Right ventricle myocardium superior (tissue), 1 donor: ENCODE measurements at regions not wholly inside any gene's neighbourhood (a gene's known extent, or its start where the extent isn't known, plus 50 kb on each side); places are given as distances from the start of the nearest gene placed in this dataset.

Experiments used
- ATAC-seq: fragments of 200-7000 bp; cut with Tn5 transposase; one replicate; pipeline ENCODE4 v1.9.1; 2020; ENCODE audit warnings: mild to moderate bottlenecking; ENCODE audit not compliant: poor library complexity
- DNase-seq: peaks from one replicate; pipeline ENCODE4 v3.0.0-alpha.2; 2020
- intact Hi-C: fragments of 100-400 bp; cut with DNase I; formaldehyde crosslinking; loops from one replicate; pipeline ENCODE4 v1.11.2; 2022
- donor health status: DM: no; HTN: yes; CAD: no; lungs with severe emphysema.

DNA sequence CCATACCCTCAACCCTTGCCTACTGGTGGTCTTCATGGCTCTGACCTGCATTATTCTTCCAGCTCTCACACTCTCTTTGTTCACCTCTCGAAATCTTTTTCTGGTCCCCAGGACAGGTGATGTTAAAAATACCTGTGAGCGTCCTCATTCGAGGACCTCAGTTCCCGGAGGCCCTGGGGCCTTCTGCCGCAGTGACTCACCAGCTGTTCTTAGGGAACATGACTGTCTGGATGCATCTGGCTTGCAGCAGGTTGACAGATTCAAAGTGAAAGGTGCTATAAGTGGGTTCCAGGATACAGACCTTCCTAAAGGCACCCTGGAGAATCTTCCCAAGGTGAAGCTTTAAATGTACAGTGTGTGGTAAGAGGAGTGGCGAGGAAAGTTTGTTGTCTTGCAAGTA lies 210.4 kb upstream of the KCNG1 start:
- ATAC-seq (no peak), DNase-seq (no peak)
- intact Hi-C loops: no loop called here

DNA sequence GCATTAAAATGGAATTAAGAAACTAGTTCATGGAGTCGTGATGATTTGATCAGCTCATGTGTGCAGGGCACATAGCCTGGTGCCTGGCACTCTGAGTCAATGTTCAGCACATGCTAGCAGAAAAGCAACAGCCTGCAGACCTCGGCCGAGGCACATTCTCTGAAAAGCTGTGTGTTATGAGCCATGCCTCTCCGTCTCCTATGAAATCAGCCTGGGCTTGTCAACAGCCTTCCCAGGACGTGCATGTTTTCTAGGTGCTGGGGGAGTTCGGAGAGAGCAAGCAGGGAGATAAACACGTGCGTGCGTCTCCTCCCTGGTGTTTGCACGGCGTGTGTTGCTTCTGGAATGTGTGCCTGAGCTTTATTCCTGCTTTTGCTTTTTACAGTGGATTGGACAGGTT lies 207.8 kb upstream of the KCNG1 start:
- ATAC-seq (no peak), DNase-seq (no peak)
- intact Hi-C loops: no loop called here

DNA sequence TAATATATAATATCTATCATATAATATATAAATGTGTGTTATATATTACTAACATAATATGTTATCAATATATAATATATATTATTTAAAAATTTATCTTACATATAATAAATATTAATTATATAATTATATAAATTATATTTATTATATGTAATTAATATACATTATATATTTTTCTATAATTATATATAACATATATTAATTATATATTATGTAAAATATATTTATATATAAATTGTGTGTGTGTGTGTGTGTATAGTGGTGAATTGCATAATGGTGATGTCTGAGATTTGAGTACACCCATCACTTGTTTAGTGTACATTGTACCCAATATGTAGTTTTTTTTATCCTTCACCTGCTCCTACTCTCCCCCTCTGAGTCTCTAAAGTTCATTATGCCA lies 205.9 kb upstream of the KCNG1 start:
- no peak for DNase-seq
- ATAC-seq: no peak
- intact Hi-C loops: loop anchor here (10.0 kb wide), 1 partner anchor 76 kb away; no protein-coding TSS in a partner anchor

DNA sequence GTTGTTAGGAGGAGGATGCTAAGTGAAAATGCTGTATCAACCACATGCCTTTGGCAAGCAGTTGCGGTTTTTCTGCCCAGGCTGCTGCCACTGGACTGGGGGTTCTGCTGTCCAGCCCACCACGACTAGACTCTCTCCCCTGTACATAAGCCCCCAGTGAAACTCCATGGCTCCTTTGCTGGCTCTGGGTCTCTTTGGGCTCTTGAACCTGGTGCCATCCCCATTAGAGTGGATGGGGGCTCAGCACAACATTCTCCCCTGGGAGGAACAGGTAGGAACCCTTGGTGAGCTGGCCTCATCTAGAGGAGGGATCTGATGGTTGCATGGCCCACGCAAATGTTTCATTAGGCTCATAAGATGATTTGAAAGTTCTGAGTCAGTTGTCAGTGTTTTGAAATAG lies 204.8 kb upstream of the KCNG1 start:
- DNase-seq: no peak
- intact Hi-C loops: loop anchor here (10.0 kb wide), 1 partner anchor 77 kb away; no protein-coding TSS in a partner anchor
- no peak for ATAC-seq

DNA sequence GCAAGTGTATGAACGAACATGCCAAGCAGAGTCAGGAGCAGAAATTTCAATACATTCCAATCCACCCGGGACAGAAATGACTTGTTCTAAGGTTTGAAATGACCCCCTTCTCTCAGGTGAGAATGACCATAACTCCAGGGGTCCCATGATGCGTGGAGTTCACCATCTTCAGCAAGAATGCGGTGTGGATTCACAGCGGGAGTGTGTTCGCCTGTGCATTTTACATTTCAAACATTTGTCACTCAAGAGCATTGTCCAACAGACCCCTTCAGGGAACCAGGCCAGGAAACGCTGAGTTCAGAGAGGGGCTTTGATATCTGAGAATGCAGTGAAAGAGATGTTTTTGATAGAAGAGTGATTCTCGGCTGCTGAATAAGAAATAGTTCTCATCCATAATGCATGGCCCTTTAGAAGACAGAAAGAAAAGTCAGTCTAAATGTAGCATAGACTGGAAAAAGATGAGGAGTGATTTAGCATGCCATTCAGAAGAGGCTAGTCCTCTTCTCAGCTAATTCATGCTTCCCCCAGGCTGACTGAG lies 200.3 kb upstream of the KCNG1 start:
- DNase-seq (no peak), ATAC-seq (no peak)
- intact Hi-C loops: loop anchor here (10.0 kb wide), 1 partner anchor 82 kb away; no protein-coding TSS in a partner anchor

DNA sequence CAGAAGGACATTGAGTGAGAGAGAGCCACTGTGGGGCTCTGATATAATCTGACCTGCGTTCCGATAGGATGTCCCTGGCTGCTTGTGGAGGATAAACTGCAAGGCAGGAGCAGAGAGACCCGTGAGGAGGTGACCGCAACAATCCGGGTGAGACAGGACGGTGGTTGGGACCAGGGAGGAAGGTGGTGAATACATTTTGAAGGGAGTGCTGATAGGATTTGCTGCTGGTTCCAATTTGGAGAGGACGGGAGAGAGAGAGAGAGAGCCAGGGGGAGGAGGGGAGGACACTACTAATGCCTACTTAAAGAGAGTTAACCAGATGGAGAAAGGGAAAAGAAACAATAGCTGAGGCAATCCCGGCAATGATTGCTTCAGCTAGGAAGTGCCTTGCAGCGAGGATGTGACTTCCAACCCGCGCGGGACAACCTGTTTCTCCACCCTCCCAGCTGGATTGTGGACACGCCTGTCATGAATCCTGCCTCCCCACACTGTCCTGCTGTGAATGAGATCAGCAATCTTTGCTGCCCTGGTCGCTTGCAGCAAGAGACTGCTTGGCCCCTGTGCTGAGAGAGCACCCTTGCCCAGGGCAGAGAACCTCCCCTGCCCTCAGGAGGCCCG lies 199.0 kb upstream of the KCNG1 start:
- ATAC-seq: no peak
- DNase-seq: no peak
- intact Hi-C loops: loop anchor here (10.0 kb wide), 1 partner anchor 83 kb away; no protein-coding TSS in a partner anchor

DNA sequence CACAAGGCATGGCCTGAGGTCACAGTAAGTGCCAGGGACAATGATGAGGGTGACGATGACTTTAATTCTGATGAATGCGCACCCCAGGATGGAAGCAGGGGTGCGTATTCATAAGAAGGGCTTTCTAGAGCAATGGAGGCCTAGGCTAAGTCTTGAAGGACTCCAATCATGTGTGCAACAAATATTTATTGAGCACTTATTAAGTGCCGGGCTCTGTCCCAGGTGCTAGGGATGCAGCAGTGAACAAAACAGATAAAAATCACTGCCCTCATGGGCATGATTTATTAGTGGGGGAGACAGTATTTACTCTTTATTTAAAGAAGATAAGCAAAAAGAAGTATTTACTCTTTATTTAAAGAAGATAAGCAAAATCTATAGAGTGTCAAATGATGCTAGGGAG lies 198.2 kb upstream of the KCNG1 start:
- no peak for DNase-seq
- intact Hi-C loops: loop anchor here (10.0 kb wide), 1 partner anchor 84 kb away; no protein-coding TSS in a partner anchor
- ATAC-seq: no peak

DNA sequence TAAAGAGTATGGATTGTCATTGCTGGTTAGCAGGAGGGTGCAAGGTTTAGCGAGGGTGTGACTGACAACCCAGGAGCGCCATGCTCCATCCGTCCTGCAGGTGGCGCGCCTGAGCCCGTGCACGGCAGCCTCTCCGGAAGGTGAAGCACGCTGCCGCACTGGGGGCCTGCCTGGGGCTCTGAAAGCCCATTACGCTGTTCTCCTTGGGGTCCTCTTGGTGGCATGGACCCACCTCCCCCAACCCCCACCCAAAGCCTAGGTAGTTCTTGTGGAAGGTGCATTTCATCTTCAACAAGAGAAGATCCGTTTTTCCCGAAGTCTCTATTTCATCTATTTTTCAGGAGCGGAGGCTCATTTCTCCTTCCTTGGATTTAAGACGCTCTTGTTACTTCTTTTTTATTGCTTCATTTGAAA lies 197.4 kb upstream of the KCNG1 start:
- intact Hi-C loops: loop anchor here (10.0 kb wide), 1 partner anchor 85 kb away; no protein-coding TSS in a partner anchor
- DNase-seq: no peak
- ATAC-seq: no peak

DNA sequence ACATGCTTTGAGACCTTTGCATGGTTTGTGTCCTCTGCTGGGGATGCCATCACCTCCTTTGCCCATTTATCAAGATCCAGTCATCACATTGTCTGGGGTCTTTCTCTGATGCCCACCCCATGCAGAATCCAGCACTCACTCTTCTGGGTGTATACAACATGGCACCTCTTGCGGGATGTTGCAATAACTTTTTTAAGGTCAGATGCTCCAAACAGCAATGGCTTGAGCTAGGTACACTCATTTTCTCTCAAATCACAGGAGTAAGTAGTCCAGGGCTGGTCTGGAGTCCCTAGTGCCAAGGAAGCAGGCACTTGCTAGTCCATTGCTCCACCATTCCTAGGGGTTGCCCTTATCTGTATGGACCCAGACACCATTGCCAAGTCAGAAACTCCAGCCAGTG lies 196.6 kb upstream of the KCNG1 start:
- intact Hi-C loops: no loop called here
- no peak for DNase-seq
- no peak for ATAC-seq

DNA sequence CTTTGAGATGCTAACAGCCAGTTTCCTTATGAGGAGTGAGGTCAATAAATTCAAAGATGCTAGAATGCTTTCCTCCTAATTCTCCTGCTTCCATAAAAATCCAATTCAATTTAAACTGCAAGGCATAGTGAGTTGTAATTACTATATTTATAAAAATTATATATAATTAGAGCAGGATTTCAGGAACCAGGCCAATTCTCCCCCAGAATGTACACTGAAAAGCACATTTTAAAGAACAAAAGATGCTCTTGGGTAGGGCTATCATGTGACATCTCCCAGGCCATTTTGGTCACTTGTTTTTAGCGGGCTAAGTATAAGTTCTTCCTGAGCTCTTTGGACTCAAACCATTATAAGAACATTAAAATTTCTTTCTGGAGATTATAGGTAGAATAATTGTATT lies 195.7 kb upstream of the KCNG1 start:
- DNase-seq: no peak
- ATAC-seq: no peak
- intact Hi-C loops: no loop called here

DNA sequence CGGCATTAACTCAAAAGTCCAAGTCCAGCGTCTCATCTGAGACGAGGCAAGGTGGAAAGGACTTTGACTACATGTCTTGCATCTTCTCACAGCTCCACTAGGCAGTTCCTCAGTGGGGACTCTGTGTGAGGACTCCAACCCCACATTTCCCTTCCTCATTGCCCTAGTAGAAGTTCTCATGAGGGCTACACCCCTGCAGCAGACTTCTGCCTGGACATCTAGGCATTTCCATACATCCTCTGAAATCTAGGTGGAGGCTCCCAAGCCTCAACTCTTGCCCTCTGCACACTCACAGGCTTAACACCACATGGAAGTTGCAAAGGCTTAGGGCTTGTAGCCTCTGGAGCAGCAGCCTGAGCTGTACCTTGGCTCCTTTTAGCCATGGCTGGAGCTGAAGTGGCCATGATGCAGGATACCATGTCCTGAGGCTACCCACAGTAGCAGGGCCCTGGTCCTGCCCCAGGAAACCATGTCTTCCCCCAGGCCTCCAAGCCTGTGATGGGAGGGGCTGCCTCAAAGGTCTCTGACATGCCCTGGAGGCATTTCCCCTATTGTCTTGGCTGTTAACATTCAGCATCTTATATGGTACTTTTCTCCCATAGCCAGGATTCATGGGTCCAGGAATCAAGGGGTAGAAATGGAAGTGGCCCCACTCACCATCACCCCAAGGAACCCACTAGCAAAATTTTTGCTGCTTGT lies 194.6 kb upstream of the KCNG1 start:
- no peak for DNase-seq
- ATAC-seq: no peak
- intact Hi-C loops: no loop called here

DNA sequence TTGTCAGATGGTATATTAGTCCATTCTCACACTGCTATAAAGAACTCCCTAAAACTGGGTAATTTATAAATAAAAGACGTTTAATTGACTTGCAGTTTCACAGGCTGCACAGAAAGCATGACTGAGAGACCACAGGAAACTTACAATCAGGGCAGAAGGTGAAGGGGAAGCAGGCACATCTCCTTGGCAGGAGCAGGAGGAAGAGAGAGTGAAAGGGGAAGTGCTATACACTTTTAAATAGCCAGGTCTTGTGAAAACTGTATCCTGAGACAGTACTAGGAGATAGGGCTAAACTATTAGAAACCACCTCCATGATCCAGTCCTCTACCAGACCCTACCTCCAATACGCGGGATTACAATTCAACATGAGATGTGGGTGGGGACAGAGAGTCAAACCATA lies 193.9 kb upstream of the KCNG1 start:
- intact Hi-C loops: no loop called here
- ATAC-seq: no peak

DNA sequence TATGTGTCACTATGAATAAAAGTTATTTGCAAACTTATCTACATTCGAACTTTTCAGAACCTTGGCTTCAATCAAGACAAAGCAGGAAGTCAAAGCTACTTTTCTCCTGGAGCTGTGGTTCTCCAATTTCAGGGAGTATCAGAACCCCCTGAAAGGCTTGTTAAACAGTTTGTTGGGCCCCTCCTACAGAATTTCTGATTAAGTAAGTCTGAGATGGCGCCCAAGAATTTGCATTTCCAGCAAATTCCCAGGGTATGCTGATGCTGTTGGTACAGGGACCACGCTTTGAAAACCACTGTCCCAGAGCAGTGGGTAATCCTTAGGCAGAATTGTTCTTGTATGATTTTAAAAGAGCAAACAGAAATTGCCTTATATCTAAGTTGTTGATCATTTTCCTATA lies 189.9 kb upstream of the KCNG1 start:
- intact Hi-C loops: no loop called here
- DNase-seq (no peak), ATAC-seq (no peak)

More for the DNA sequence above, 193.9 kb upstream of the KCNG1 start:
- DNase-seq: no peak

DNA sequence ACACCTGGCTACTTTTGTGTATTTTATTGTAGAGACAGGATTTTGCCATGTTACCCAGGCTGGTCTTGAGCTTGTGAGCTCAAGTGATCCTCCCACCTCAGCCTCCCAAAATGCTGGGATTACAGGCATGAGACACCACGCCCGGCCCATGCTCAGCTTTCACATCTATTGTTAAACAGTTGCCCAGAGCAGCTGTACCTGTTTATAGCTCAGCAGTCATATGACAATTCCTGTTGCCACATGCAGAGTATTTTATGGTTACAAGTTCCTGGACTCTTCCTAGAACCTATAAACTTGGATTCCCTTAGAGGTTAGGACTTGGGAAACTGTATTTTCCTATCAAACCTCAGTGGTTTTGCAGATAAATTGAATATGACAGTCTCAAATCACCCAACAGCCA lies 188.3 kb upstream of the KCNG1 start:
- DNase-seq: no peak
- no peak for ATAC-seq
- intact Hi-C loops: no loop called here

DNA sequence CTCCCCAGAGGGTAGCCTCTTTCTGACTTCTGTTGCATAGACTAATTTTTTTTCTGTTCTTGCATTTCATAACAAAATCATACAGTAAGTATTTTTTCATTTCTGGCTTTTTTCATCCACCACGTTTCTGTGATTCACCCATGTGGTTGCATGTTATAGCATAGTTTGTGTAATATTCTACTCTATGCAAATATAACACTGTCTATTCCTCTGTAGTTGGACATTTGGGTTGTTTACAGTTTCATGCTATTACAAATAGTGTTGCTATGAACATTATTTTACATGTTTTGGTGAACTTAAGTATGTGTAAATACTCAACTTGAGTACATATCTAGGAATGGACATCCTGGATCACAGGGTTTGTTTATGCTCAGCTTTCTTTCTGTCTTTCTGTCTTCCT lies 187.2 kb upstream of the KCNG1 start:
- ATAC-seq: no peak
- no peak for DNase-seq
- intact Hi-C loops: no loop called here

DNA sequence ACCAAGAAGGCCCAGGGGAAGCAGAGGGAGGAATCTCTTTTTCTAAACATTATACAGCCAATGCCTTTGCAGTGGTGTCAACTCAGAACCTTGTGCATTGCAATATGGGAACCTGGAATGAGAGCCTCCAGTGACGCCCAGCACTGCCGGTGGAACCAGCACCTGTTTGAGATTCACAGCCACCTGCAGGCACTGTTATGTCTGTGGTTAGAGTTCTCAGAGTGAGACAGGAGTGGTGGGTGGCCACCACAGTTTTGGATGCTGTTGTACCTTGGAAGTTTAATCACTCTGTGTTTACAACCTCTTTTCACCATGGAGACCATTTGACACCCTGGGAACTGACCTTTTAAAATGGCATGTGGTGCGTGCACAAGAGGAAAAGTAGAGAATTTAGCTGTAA lies 185.3 kb upstream of the KCNG1 start:
- intact Hi-C loops: no loop called here
- ATAC-seq (no peak), DNase-seq (no peak)

DNA sequence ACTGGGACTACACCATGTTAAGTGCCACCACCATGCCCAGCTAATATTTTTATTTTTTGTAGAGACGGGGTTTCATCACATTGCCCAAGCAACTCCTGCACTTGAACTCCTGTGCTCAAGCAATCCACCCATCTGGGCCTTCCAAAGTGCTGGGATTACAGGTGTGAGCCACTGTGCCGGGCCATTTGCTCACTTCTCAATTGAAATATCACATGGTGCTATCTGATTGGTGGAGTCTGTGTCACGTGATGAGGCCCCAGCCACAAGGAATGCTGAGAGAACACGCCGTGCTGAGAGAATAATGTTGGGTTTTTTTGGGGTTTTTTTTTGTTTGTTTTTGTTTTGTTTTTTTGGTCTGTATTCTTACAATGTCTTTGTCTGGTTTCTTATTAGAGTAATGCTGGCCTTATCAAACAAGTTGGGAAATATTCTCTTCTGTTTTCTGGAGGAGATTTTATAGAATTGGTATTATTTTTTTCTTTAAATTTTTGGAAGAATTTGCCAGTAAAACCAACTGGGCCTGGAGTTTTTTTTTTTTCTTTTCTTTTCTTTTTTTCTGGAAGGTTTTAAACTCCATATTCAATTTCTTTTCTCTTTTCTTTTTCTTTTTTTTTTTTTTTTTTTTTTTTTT lies 183.2 kb upstream of the KCNG1 start:
- intact Hi-C loops: no loop called here
- DNase-seq (no peak), ATAC-seq (no peak)

DNA sequence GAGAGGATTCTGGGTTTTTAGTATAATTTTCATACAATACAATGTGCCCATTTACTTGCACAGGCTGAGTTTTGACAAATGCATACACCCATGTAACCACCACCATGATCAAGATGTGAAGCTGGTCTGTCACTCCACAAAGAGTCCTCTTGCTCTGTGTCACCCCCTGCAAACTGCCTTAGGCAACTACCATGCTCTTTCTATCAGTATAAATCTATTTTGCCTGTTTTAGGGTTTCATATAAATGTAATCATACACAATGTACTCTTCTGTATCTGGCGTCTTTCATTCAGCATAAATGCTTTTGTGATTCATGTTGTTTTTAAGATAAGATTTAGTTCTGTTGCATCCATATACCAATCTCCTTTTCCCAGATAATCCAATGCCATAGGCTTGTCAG lies 181.9 kb upstream of the KCNG1 start:
- ATAC-seq (no peak), DNase-seq (no peak)
- intact Hi-C loops: no loop called here

DNA sequence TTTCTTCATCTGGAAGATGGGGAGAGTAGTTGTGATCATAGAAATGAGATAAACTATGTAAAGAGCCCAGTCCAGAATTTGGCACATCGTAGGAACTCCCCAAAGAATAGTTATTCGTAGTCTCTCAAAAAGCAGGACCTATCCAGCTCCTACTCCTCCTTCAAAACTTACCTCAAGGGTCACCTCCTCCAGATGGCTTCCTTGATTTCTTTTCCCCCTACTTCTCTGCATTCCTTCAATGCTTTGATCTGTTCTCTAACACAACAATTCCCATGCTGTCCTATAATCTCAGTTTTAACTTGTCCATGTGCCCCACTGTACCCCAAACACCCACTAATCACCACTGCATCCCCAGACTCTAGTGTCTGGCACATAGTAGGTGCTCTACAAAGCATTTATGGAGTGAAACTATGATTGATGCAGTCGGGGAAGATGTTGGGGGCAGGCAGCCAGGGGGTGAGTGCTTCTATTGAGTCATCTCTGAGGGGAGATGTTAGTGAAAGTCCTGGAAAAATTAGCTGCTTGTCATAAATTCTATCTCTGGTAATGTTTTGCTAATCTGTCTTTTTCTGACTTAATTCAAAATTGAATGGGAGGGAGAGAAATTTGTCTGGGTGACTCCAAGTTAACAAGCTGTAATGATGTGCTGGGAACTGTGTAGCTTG lies 181.3 kb upstream of the KCNG1 start:
- DNase-seq: no peak
- intact Hi-C loops: no loop called here
- ATAC-seq: no peak
